AG04450 (cell line): ENCODE measurements at regions not wholly inside any gene's neighbourhood (a gene's known extent, or its start where the extent isn't known, plus 50 kb on each side); places are given as distances from the start of the nearest gene placed in this dataset.

ENCODE experiments used
- CTCF ChIA-PET: fragments of 300-600, 350-600 bp; formaldehyde crosslinking; extraction: SDS; loops from one replicate; lab custom pipeline; 2022; ENCODE audit warnings: antibody characterized with exemption, inconsistent platforms; lab: Charles Lee
- POLR2A ChIA-PET: fragments of 350-600 bp; formaldehyde crosslinking; extraction: SDS; loops from one replicate; lab custom pipeline; 2021; ENCODE audit warnings: antibody characterized with exemption, inconsistent platforms; lab: Yijun Ruan, JAX
- DNase-seq: peaks from one replicate; pipeline ENCODE4 v3.0.0-alpha.2; 2011; ENCODE audit warnings: low read depth, low spot score
- H3K27ac ChIP-seq: one replicate; pipeline ENCODE4 v1.5.1; 2012; ENCODE audit warnings: low read depth, low read length, control low read depth
- H3K27me3 ChIP-seq: one replicate; pipeline ENCODE4 v1.6.0; 2012; ENCODE audit warnings: low read length; ENCODE audit not compliant: control insufficient read depth, insufficient read depth
- H3K4me3 ChIP-seq: 2 replicates; pipeline ENCODE4 v1.5.1; 2011; ENCODE audit warnings: mild to moderate bottlenecking, low read depth, low read length, control low read depth
- H3K9me3 ChIP-seq: 2 replicates; pipeline ENCODE4 v1.5.1; 2012; ENCODE audit warnings: low read length; ENCODE audit not compliant: control insufficient read depth, insufficient read depth
- TF ChIP-seq, protein P1 (sequence below): IDR thresholded peaks from 2 replicates; pipeline ENCODE4 v1.5.1; 2011; ENCODE audit warnings: low read depth, low read length, control low read depth, inconsistent platforms

DNA sequence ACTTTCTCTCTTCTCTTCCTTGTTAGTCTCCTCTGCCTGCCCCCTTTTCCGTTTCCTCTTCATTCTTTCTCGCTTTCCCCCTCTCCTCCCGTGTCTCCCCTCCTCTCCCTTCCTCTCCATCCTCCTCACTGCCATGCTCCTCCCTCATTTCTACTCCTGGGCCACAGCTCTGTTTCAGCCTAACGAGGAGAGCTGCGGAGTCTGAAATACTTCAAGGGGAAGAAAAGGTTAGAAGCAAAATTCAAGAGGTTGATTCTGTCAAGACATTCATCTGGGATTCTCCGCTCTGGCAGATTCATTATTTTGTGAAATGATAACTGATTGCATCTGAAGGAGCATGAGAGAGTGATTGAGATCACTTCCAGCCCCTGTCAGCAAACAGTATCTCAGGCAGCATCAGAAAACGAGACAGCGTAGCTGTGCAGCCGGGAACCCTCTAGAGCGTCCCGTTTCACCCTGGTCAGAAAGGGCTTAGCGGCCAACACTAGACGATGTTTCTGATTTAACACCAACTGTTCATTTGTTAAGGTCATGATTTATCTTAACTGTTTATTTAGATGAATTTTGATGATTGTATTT is 279.3 kb upstream of the B3GAT1 start:
- Histone ChIP-seq H3K9me3 (peaks cover 16% of the 10 kb centered on the region), H3K27me3 (no peaks in the 10 kb centered on the region), H3K27ac (no peak overlapping the region), H3K4me3 (no peak overlapping the region)
- no peak for DNase-seq
- POLR2A ChIA-PET = no interaction called here
- TF ChIP-seq, protein P1, sequence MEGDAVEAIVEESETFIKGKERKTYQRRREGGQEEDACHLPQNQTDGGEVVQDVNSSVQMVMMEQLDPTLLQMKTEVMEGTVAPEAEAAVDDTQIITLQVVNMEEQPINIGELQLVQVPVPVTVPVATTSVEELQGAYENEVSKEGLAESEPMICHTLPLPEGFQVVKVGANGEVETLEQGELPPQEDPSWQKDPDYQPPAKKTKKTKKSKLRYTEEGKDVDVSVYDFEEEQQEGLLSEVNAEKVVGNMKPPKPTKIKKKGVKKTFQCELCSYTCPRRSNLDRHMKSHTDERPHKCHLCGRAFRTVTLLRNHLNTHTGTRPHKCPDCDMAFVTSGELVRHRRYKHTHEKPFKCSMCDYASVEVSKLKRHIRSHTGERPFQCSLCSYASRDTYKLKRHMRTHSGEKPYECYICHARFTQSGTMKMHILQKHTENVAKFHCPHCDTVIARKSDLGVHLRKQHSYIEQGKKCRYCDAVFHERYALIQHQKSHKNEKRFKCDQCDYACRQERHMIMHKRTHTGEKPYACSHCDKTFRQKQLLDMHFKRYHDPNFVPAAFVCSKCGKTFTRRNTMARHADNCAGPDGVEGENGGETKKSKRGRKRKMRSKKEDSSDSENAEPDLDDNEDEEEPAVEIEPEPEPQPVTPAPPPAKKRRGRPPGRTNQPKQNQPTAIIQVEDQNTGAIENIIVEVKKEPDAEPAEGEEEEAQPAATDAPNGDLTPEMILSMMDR = no peak
- CTCF ChIA-PET = no interaction called here

DNA sequence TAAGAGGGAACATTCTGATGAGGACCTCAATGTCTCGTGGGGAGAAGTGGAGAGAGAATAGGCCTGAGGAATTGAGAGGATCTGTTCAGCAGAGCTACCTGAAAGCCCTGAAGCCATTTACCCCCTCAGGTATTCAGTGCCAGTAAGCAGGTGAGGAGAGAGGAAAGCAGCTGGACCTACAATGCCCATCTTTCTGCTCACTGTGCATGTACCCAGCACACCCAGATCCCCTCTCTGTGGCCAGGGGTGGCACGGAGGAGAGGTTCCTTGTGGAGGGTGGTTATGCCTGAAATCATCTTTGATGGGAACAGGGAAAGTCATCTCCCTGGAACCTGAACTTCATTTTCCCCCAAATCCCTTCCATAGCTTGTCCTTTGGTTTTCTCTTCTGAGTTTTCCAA is 277.8 kb upstream of the B3GAT1 start:
- POLR2A ChIA-PET = no interaction called here
- CTCF ChIA-PET = no interaction called here

DNA sequence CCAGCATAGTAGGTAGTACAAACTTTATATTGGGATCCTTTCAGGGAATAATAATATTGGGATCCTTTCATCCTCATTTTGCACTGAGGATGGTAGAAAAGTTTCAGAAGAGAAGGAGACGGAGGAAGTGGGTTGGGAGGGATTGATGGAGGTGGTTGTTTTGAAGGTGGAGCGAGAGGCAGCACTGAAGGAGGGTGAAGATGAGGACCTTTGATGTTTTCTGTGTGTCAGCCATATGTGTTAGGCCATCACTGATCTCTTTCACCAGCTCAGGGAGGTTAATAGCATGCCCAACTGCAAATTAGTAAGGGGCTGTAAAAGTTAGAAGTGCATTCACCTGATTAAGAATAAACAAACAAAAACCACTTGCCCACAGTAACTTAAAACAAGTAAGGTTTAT is 275.5 kb upstream of the B3GAT1 start:
- TF ChIP-seq, protein P1 = no peak
- no peak overlapping the region for H3K4me3 ChIP-seq
- CTCF ChIA-PET = no interaction called here
- peaks cover 34% of the 10 kb centered on the region for H3K9me3 ChIP-seq
- H3K27me3 ChIP-seq = no peaks in the 10 kb centered on the region
- no peak overlapping the region for H3K27ac ChIP-seq
- DNase-seq = no peak
- POLR2A ChIA-PET = no interaction called here

More for the DNA sequence above, 277.8 kb upstream of the B3GAT1 start:
- no peak overlapping the region for H3K27ac ChIP-seq
- H3K27me3 ChIP-seq = no peaks in the 10 kb centered on the region
- H3K4me3 ChIP-seq = no peak overlapping the region
- H3K9me3 ChIP-seq = peaks cover 16% of the 10 kb centered on the region
- TF ChIP-seq, protein P1 = no peak
- DNase-seq = no peak

DNA sequence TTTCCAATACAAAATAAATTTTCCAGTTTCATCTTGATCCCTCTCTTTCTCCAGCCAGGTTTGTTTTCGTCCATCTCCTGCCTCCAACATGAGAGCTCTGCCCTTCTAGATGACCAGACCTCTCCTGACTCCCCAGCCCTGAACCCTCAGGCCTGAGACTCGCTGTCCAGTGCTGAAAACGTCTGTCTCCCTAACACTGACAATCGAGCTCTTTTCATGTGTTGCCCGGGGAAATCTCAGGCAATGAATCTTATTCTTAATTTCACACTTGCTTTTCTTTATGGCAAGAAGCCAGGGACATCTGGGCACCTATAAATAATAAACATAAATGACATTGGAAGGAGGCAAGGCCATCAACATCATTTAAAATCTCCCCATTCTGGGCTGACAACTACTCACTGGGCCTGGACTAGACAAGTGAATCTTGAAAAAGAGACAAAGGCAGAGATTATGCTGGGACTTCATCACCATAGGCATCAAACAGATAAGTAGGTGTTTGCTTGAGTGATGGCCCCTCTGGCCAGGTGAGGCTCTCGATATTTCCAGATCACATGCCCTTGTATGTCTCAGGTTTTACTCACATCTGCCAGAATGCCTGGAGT is 274.5 kb upstream of the B3GAT1 start:
- TF ChIP-seq, protein P1 = no peak
- CTCF ChIA-PET = no interaction called here

DNA sequence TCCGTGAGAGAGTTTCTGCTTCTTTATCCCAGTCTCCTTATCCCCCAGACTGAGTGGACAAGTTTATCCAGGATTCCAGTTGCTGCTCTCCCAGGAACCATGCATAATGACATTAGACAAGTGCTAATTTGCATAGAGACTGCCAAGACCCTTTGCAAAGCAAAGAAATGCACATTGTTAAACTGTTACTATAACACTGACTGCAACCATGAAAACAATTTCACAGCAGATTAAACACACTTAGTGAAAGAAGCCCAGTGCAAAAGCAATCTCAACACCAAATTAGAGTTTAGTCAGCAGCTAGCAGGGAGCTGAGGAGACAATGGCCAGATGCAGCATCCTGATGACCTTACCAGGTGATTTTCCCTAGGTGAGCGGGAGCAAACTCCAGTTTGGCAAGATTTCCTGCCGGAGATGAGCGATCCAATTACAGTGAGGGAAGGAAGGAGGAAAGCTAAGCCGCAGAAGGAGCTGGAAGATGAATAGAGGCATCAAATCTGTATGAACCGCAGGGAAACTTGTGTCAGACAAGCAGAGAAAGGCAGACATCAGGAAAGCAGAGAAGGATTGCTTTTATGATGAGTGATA is 273.8 kb upstream of the B3GAT1 start:
- no peak overlapping the region for H3K27ac ChIP-seq
- no peaks in the 10 kb centered on the region for H3K27me3 ChIP-seq
- ChIA-PET POLR2A (no interaction called here), CTCF (no interaction called here)
- DNase-seq = no peak
- no peak overlapping the region for H3K4me3 ChIP-seq
- peaks cover 37% of the 10 kb centered on the region for H3K9me3 ChIP-seq
- TF ChIP-seq, protein P1 = no peak

More for the DNA sequence above, 274.5 kb upstream of the B3GAT1 start:
- Histone ChIP-seq H3K27me3 (no peaks in the 10 kb centered on the region), H3K9me3 (peaks cover 42% of the 10 kb centered on the region), H3K4me3 (no peak overlapping the region), H3K27ac (no peak overlapping the region)
- DNase-seq = no peak
- POLR2A ChIA-PET = no interaction called here
